ENCODE measurements at regions not wholly inside any gene's neighbourhood (a gene's known extent, or its start where the extent isn't known, plus 50 kb on each side); places are given as distances from the start of the nearest gene placed in this dataset.

GRCh38 chr20:50323777-50324775, 133.4 kb downstream of the CEBPB start:
- no peak for DNase-seq
- Mint-ChIP-seq H3K4me3 (no peak overlapping the region), H3K36me3 (peaks cover 0 to 5% (median 0%) of the 10 kb centered on the region in 3 donors), H3K27ac (no peak overlapping the region), H3K4me1 (no peaks in the 10 kb centered on the region), H3K9me3 (peaks cover 0 to 7% (median 0%) of the 10 kb centered on the region in 5 donors), H3K27me3 (peaks cover 3 to 5% of the 10 kb centered on the region in 2 donors)
- H3K36me3 ChIP-seq (ENCODE audit: insufficient read depth, low read length), result no peaks in the 10 kb centered on the region
- H3K9me3 ChIP-seq (ENCODE audit: low read length), result no peaks in the 10 kb centered on the region
- ChIA-PET POLR2A (no interaction called here), CTCF (no interaction called here)
- no peak overlapping the region for H3K4me3 ChIP-seq (ENCODE audit: low read length)
- H3K27me3 ChIP-seq (ENCODE audit: insufficient read depth, low read length, poor library complexity, severe bottlenecking), result no peaks in the 10 kb centered on the region
- no peaks in the 10 kb centered on the region for H3K4me1 ChIP-seq (ENCODE audit: insufficient read depth, low read length)
- H3K27ac ChIP-seq (ENCODE audit: low read depth, low read length), result no peak overlapping the region

DNA sequence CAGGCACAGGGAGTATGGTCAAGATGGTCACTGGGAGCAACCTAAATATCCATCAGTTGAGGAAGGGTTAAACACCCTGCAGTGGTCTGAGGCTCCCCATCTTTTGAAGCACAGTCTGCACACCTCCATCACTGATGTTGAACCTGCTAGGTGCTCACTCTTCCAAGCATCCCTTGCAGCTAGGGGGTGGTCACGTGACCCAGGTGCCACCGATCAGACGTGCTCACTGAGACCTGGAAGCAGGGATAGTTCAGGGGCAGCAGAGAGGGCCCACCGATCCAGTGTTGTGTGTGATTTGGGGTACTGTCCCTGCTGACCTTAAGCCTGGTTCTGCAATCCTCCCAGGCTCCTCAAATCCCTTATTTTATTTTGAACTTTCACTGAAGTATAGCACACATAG, 134.6 kb downstream of the CEBPB start:
- POLR2A ChIA-PET, result no interaction called here
- no peaks in the 10 kb centered on the region for H3K4me1 Mint-ChIP-seq
- CTCF ChIA-PET, result no interaction called here
- no peaks in the 10 kb centered on the region for H3K4me1 ChIP-seq (ENCODE audit: insufficient read depth, low read length)
- no peak overlapping the region for H3K4me3 ChIP-seq (ENCODE audit: low read length)
- no peak for DNase-seq
- H3K9me3 ChIP-seq (ENCODE audit: low read length), result no peaks in the 10 kb centered on the region
- no peaks in the 10 kb centered on the region for H3K36me3 ChIP-seq (ENCODE audit: insufficient read depth, low read length)
- H3K27me3 ChIP-seq (ENCODE audit: insufficient read depth, low read length, poor library complexity, severe bottlenecking), result no peaks in the 10 kb centered on the region
- peaks cover 0 to 7% (median 0%) of the 10 kb centered on the region in 5 donors for H3K9me3 Mint-ChIP-seq
- peaks cover 5 to 10% of the 10 kb centered on the region in 2 donors for H3K27me3 Mint-ChIP-seq
- no peak overlapping the region for H3K27ac ChIP-seq (ENCODE audit: low read depth, low read length)
- H3K27ac Mint-ChIP-seq, result no peak overlapping the region
- H3K36me3 Mint-ChIP-seq, result peaks cover 0 to 5% (median 0%) of the 10 kb centered on the region in 3 donors
- no peak overlapping the region for H3K4me3 Mint-ChIP-seq

DNA sequence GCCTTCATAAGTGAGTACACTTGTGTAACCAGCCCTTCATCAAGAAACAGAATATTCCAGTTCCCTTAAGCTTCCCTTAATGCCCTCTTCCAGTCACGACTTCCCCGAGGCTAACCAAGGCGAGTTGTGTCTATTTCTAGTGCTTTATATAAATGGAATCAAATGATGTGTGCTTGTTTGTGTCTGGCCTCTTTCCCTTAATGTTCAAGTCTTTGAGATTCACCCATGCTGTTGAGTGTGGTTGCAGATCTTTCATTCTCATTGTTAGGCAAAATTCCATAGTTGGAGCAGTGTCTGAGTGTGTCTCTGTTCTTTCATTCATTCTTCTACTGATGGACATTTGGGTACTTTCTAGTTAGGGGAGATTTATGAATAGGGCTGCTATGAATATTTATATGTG, 135.0 kb downstream of the CEBPB start:
- H3K36me3 ChIP-seq (ENCODE audit: insufficient read depth, low read length), result no peaks in the 10 kb centered on the region
- H3K27ac ChIP-seq (ENCODE audit: low read depth, low read length), result no peak overlapping the region
- no peak overlapping the region for H3K27ac Mint-ChIP-seq
- H3K4me3 Mint-ChIP-seq, result no peak overlapping the region
- no peaks in the 10 kb centered on the region for H3K4me1 Mint-ChIP-seq
- no peaks in the 10 kb centered on the region for H3K9me3 ChIP-seq (ENCODE audit: low read length)
- no peaks in the 10 kb centered on the region for H3K4me1 ChIP-seq (ENCODE audit: insufficient read depth, low read length)
- no peak for DNase-seq
- peaks cover 0 to 5% (median 0%) of the 10 kb centered on the region in 3 donors for H3K36me3 Mint-ChIP-seq
- H3K27me3 ChIP-seq (ENCODE audit: insufficient read depth, low read length, poor library complexity, severe bottlenecking), result no peaks in the 10 kb centered on the region
- POLR2A ChIA-PET, result no interaction called here
- CTCF ChIA-PET, result no interaction called here
- peaks cover 5 to 8% of the 10 kb centered on the region in 2 donors for H3K27me3 Mint-ChIP-seq
- no peak overlapping the region for H3K4me3 ChIP-seq (ENCODE audit: low read length)
- peaks cover 0 to 7% (median 0%) of the 10 kb centered on the region in 5 donors for H3K9me3 Mint-ChIP-seq

- Histone ChIP-seq H3K9me3 (ENCODE audit: low read length) (no peaks in the 10 kb centered on the region), H3K36me3 (ENCODE audit: insufficient read depth, low read length) (no peaks in the 10 kb centered on the region), H3K4me1 (ENCODE audit: insufficient read depth, low read length) (no peaks in the 10 kb centered on the region), H3K27me3 (ENCODE audit: insufficient read depth, low read length, poor library complexity, severe bottlenecking) (no peaks in the 10 kb centered on the region), H3K27ac (ENCODE audit: low read depth, low read length) (no peak overlapping the region), H3K4me3 (ENCODE audit: low read length) (no peak overlapping the region)
- POLR2A ChIA-PET, result no interaction called here
- H3K36me3 Mint-ChIP-seq, result peaks cover 0 to 4% (median 0%) of the 10 kb centered on the region in 3 donors
- H3K4me3 Mint-ChIP-seq, result no peak overlapping the region
- CTCF ChIA-PET, result no interaction called here
- H3K9me3 Mint-ChIP-seq, result peaks cover 0 to 7% (median 0%) of the 10 kb centered on the region in 5 donors
- peaks cover 3 to 10% of the 10 kb centered on the region in 2 donors for H3K27me3 Mint-ChIP-seq
- DNase-seq, result no peak
- peak overlapping the region in 1 of 8 donors; percentile 82 for H3K27ac Mint-ChIP-seq
- H3K4me1 Mint-ChIP-seq, result no peaks in the 10 kb centered on the region
These were observed 137.0 kb downstream of the CEBPB start for GRCh38 chr20:50327666-50328065.

DNA sequence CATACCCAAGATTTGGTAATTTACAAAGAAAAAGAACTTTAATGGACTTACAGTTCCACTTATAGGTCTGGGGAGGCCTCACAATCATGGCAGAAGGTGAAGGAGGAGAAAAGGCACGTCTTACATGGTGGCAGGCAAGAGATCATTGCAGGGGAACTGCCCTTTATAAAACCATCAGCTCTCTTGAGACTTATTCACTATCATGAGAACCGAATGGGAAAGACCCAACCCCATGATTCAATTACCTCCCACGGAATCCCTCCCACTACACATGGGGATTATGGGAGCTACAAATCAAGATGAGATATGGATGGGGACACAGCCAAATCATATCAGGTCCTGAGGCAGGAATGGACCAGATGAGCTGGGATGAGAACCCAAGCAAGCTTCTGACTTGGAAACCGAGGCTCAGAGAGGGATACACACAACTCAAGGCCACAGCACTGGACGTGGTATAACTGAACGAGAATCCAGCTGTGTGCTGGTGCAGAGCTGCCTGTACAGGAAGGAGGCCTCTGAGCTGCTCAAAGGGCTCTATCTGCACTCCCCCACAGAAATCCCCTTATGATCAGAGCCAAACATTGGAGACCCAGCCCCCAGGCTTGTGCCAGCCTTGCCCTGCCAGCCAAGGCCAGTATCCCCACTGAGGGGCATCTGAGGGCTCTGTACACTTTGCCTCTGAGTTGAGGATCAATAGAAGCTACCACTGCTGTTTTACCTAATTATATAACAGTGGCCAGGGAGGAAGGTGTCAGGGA, 137.8 kb downstream of the CEBPB start:
- Mint-ChIP-seq H3K4me3 (no peak overlapping the region), H3K36me3 (peaks cover 0 to 3% (median 0%) of the 10 kb centered on the region in 3 donors), H3K27ac (no peak overlapping the region), H3K27me3 (peaks cover 2 to 15% of the 10 kb centered on the region in 2 donors), H3K4me1 (no peaks in the 10 kb centered on the region), H3K9me3 (peaks cover 0 to 7% (median 0%) of the 10 kb centered on the region in 5 donors)
- no peaks in the 10 kb centered on the region for H3K27me3 ChIP-seq (ENCODE audit: insufficient read depth, low read length, poor library complexity, severe bottlenecking)
- H3K4me1 ChIP-seq (ENCODE audit: insufficient read depth, low read length), result no peaks in the 10 kb centered on the region
- DNase-seq, result no peak
- H3K9me3 ChIP-seq (ENCODE audit: low read length), result no peaks in the 10 kb centered on the region
- H3K36me3 ChIP-seq (ENCODE audit: insufficient read depth, low read length), result no peaks in the 10 kb centered on the region
- H3K27ac ChIP-seq (ENCODE audit: low read depth, low read length), result no peak overlapping the region
- no peak overlapping the region for H3K4me3 ChIP-seq (ENCODE audit: low read length)
- CTCF ChIA-PET, result interaction anchor here (0.7 to 0.9 kb wide), 2 partner anchors 9 to 13 kb away, joined by 3 read pairs; no protein-coding TSS in a partner anchor
- POLR2A ChIA-PET, result interaction anchor here (0.7 kb wide), 1 partner anchor 218 kb away, joined by 4 read pairs; no protein-coding TSS in a partner anchor

- Mint-ChIP-seq H3K9me3 (peaks cover 0 to 7% (median 0%) of the 10 kb centered on the region in 5 donors), H3K4me3 (no peak overlapping the region), H3K4me1 (no peaks in the 10 kb centered on the region), H3K36me3 (peaks cover 0 to 3% (median 0%) of the 10 kb centered on the region in 3 donors), H3K27me3 (peaks cover 3 to 15% of the 10 kb centered on the region in 2 donors), H3K27ac (no peak overlapping the region)
- Histone ChIP-seq H3K4me3 (ENCODE audit: low read length) (no peak overlapping the region), H3K36me3 (ENCODE audit: insufficient read depth, low read length) (no peaks in the 10 kb centered on the region), H3K4me1 (ENCODE audit: insufficient read depth, low read length) (no peaks in the 10 kb centered on the region), H3K9me3 (ENCODE audit: low read length) (no peaks in the 10 kb centered on the region), H3K27me3 (ENCODE audit: insufficient read depth, low read length, poor library complexity, severe bottlenecking) (no peaks in the 10 kb centered on the region), H3K27ac (ENCODE audit: low read depth, low read length) (no peak overlapping the region)
- POLR2A ChIA-PET, result interaction anchor here (0.7 kb wide), 1 partner anchor 219 kb away, joined by 4 read pairs; no protein-coding TSS in a partner anchor
- DNase-seq, result no peak
- CTCF ChIA-PET, result interaction anchor here (0.7 to 0.9 kb wide), 2 partner anchors 8 to 12 kb away, joined by 3 read pairs; no protein-coding TSS in a partner anchor
These were observed 138.6 kb downstream of the CEBPB start for GRCh38 chr20:50328996-50329898.

- CTCF ChIA-PET, result no interaction called here
- H3K9me3 Mint-ChIP-seq, result peaks cover 0 to 7% (median 0%) of the 10 kb centered on the region in 5 donors
These were observed 139.4 kb downstream of the CEBPB start for GRCh38 chr20:50329981-50330503.

More at GRCh38 chr20:50329981-50330503, 139.4 kb downstream of the CEBPB start:
- no peaks in the 10 kb centered on the region for H3K4me1 Mint-ChIP-seq
- no peak overlapping the region for H3K27ac ChIP-seq (ENCODE audit: low read depth, low read length)
- POLR2A ChIA-PET, result no interaction called here
- no peak overlapping the region for H3K4me3 ChIP-seq (ENCODE audit: low read length)
- H3K36me3 ChIP-seq (ENCODE audit: insufficient read depth, low read length), result no peaks in the 10 kb centered on the region
- H3K27me3 ChIP-seq (ENCODE audit: insufficient read depth, low read length, poor library complexity, severe bottlenecking), result no peaks in the 10 kb centered on the region
- H3K4me1 ChIP-seq (ENCODE audit: insufficient read depth, low read length), result no peaks in the 10 kb centered on the region
- peak overlapping the region in 1 of 7 donors; percentile 7 for H3K4me3 Mint-ChIP-seq
- no peak overlapping the region for H3K27ac Mint-ChIP-seq
- peaks cover 0 to 3% (median 0%) of the 10 kb centered on the region in 3 donors for H3K36me3 Mint-ChIP-seq
- H3K9me3 ChIP-seq (ENCODE audit: low read length), result no peaks in the 10 kb centered on the region
- H3K27me3 Mint-ChIP-seq, result peaks cover 3 to 15% of the 10 kb centered on the region in 2 donors
- DNase-seq, result no peak
